D341Med (cell line): ENCODE measurements at regions not wholly inside any gene's neighbourhood (a gene's known extent, or its start where the extent isn't known, plus 50 kb on each side); places are given as distances from the start of the nearest gene placed in this dataset.
A peak's percentile ranks its signal among the peaks of the same experiment; 100 is the strongest.
"Not testable (repeated sequence)": the region's sequence is repeated elsewhere in the genome, so short reads cannot be mapped to it uniquely, and the experiment has no call there.

Experiments
- DNase-seq: peaks from one replicate; pipeline ENCODE4 v3.0.0; 2012; ENCODE audit warnings: low spot score

- DNase-seq, result no peak
Observed at GRCh38 chr3:166993015-166993630, 387.0 kb downstream of the ZBBX start.

DNA sequence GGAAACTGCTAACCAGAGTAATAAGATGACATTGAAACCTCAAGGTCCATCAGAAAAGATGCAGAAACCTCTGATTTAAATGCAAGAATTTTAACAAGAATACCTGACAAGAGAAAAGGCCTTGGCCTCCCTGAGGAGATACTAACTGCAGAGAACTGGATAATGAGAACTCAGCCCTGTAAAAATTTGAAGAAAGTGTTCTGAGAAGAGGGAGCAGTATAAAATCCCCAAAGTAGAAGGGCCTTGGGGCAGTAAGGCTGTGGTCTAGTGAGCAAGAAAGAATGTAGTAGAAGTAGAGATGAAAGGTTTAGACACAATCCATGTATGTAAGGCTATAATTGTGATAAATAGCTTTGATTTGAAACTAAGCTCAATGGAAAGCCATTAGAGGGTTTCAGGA, 394.1 kb downstream of the ZBBX start:
- no peak for DNase-seq

DNA sequence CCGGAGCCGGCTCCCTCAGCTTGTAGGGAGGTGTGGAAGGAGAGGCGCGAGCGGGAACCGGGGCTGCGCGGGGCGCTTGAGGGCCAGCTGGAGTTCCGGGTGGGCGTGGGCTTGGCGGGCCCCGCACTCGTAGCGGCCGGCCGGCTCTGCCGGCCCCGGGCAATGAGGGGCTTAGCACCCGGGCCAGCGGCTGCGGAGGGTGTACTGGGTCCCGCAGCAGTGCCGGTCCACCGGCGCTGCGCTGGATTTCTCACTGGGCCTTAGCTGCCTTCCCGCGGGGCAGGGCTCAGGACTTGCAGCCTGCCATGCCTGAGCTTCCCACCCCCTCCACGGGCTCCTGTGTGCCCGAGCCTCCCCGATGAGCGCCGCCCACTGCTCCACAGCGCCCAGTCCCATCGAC, 404.3 kb downstream of the ZBBX start:
- DNase-seq, result not testable (repeated sequence)

DNA sequence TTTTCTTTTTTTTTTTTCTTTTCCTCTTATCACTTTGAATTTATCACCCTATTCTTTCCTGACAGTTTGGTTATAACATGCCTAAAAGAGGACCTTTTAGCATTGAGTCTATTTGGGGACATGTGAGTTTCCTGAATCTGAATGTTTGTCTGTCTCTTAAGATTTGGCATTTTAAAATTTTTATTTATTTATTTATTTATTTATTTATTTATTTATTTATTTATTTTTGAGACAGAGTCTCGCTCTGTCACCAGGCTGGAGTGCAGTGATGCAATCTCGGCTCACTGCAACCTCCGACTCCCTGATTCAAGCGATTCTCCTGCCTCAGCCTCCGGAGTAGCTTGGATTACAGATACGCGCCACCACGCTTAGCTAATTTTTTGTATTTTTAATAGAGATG, 412.4 kb downstream of the ZBBX start:
- not testable (repeated sequence) for DNase-seq

- no peak for DNase-seq
Observed at GRCh38 chr3:166962911-166963310, 417.2 kb downstream of the ZBBX start.

DNA sequence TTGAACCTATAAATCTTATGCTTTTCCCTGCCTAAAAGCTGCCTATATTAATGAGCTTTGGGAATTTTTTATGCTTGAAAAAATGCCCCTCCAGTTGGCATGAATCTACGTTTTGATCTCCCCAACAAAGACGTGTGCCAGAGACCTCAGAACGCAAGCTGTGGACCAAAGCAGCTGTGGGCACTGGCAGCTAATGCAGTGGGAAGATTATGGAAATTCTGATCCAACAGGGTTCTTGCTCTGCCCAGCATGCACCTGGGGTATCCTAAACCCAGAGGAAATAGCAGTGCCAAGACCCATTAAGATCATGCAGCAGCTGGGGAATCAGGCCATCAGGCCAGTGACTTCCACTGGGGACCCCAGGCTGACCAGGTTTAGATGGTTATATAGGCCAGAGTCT, 423.0 kb downstream of the ZBBX start:
- no peak for DNase-seq

DNA sequence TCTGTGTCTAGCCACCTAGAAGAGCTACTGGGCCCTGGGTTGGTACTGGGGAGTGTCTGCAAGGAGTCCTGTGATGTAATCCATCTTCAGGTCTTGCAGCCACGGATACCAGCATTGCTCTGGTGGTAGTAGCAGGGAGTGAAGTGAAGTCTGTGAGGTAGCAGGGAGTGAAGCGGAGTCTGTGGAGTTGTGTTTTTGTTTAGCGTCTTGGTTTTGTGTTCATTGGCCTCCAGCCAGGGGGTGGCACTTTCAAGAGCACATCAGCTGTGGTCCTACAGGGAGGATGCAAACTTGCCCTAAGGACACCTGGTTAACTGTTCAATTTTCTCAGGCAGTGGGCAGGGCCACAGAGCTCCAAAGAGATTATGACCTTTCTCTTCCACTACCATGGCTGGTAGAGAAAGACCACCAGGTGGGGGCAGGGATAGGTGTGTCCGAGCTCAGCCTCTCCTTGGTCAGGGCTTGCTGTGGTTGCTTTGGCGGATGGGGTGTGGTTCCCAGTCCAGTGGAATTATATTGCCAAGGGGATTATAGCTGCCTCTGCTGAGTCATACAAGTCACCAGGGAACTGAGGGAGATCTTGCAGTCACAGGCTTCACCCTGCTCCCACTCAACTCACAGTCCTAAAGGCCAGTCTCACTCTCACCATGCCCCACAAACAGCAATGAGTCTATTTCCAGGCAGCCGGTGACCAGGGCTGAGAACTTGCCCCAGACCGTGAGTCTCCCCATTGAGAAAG, 424.7 kb downstream of the ZBBX start:
- DNase-seq, result no peak

DNA sequence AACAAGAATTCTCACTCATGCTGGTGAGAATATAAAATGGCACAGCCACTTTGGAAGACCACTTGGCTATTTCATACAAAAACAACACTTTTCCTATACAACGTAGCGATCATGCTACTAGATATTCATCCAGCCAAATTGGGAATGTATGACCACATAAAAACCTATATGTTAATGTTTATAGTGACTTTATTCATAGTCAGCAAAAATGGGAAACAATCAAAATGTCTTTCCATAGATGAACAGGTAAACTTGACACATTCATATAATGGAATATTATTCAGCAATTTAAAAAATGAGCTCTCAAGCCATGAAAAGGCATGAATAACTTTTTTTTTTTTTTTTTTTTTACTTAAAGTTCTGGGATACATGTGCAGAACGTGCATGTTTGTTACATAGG, 445.2 kb downstream of the ZBBX start:
- no peak for DNase-seq

DNA sequence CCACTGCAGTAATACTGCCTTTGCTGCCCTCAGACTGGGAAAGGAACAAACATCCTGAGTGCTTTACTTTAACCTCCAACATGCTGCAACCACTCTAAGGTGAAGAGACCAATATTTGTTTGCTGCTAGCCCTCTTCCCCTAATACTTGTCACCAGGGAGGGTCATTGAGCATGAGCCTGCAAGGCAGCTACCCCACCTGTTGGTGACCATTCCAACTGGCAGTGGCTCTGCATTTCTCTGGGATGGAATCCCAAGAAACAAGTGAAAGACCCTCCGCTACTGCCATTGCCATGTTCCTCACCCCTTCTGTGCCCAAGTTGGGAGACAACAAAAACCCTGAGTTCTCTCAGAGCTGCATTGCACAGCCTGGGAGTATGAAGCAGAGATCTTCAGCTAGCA, 462.7 kb downstream of the ZBBX start:
- no peak for DNase-seq

GRCh38 chr3:166902374-166902773, 477.7 kb downstream of the ZBBX start:
- DNase-seq, result no peak

- no peak for DNase-seq
Observed at GRCh38 chr3:166900866-166901577, 479.1 kb downstream of the ZBBX start.

DNA sequence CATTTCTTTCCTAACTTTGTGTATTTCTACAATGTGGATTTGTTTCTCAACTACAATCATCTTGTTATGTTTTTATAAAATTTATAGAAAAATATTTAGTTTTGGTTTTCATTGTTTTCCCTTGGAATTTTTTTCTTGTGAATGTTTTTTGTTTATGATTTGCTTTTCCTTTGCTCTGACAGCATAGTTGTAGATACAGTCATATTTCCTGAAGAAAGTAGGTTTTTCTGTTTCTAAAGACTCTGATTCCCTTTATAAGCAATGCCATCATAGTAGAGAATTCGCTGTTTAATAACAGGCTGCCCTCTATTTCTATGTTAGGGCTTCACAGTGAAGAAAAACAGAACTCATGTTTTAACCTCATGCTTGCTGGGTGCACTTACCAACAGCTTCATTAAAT, 482.3 kb downstream of the ZBBX start:
- DNase-seq, result no peak

DNA sequence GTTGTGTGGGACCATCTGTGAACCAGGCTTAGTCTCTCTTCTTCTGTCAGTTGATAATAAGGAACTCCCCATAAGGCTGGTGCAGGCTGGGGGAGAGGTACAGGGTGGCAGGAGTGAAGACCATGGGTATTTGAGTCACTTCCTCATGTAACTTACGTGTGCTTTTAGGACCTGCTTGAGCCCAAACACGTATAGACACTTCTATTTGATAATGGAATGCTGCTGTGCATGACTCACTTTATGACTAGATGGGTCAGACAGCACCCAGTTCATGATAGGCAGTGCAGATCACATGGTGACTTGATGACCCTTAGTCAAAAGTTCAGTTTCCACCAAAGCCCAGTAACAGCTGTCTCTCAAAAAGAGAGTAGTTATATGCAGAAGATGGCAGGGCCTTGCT, 490.9 kb downstream of the ZBBX start:
- DNase-seq, result no peak

- DNase-seq, result no peak
Observed at GRCh38 chr3:166879661-166880060, 500.4 kb downstream of the ZBBX start.

DNA sequence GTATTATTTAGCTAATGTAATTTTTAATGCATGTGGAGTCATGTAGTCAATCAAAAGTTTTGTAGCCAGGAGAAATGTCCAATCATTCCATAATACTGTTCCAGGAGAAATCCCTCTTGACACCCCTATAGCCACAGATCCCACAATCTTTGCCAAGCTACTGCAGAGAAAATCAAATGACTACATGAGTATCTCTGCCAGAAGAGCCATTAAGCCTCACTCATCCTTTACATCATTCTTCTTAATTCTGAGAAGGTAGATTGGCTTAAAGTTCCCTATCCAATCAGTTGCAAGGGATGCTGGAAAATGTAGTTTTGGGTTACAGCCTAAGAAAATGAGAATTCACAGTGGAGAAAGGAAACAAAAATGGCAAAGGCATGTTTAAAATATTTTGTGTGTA, 502.1 kb downstream of the ZBBX start:
- DNase-seq, result no peak

DNA sequence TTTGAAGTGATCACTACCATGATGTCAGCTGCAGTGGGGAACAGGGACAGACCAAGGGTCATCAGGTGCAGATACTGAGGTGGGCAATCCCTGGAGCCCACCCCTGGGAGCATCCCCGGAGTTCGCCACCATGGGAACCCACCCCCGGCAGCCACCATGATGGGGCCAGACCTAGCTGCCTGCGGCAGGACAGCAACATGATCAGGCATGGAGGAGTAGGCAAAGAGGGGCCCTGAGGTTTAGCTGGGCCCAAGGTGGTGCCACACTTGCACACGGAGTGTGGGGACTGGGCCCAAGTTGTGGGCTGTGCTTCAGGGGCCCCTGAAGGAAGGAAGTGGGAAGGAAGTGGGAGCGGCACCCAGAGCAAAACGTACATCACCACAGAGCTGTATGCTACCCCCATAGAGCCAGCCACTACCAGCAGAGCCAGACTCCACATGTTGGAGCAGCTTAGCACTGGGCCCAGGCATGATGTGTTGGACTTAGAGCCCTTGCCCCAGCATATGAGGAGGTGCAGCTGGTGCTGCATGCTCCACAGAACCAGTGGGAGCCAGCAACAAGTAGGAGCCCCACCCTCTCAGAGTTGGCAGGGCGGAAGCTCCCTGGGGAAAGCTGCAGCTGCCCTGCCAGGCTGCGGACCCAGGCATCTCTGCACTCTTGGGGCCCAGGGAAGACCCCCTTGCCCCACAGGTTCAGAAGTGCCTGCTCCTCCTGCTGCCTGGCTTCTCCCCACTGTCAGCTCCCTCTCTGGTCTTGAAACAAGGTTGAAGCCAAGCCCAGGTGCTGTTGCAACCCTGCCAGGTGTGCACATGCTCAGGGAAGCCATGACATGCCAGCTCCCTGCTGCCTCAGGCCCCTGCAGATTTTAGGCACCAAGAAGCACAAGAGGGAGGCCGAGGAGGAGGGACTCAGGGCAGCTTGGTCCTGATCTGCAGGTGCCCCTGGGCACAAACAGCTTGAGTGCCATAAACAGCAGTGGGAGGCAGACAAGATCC, 515.3 kb downstream of the ZBBX start:
- no peak for DNase-seq

DNA sequence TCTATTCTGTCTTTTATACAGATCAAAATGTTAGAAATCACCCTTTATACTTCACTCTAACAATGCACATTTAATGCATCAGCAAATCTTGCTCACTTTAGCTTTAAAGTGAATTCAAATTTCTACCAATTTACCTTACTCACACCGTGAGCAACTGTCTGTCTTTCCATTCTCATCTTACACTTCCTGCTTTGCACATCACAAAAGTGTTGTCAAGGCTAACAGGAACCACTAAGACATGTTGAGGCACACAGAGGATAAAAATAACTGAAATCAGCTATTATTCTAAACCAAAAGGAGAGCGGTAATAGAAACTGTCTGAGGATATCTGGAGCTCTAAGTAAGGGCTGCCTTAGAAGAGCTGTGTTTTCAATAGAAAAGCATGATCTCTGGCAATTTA, 519.9 kb downstream of the ZBBX start:
- DNase-seq, result no peak

DNA sequence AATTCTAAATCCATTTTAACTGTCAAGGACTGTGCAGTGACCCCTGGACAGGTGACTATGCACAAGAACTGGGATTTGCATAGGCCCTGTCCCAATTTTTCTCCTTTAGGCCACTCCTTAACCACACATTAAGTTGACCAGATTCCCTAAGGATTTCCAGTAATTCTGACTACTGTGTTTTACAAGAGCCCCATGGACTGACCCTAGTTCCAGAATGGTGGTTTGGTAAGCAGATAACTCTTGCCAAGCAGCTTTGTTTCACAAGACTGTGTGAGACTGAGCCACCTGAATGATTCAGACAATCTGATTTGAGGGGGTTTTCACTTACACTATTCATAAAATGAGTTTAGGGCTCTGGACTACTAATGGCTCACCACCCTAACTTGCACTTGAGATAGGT, 535.8 kb downstream of the ZBBX start:
- DNase-seq, result no peak

GRCh38 chr3:166842784-166843183, 537.3 kb downstream of the ZBBX start:
- not testable (repeated sequence) for DNase-seq

DNA sequence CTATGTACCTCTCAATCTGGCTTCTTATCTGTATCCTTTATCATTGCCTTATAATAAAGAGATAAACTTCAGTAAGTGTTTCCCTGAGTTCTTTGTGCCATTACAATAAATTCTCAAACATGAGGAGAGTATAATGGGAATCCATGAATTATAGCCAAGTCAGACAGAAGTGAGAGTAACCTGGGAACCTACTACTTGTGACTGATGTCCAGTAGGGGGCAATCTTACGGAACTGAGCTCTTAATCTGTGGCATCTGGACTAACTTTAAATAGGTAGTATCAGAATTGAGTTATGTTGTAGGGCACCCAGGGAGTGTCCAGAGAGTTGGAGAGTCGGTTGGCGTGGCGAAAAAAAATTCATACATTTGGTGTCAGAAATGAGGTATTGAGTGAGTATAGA, 542.6 kb downstream of the ZBBX start:
- peak; percentile 37 for DNase-seq

GRCh38 chr3:166836836-166837235, 543.3 kb downstream of the ZBBX start:
- no peak for DNase-seq

- no peak for DNase-seq
Observed at GRCh38 chr3:166829896-166830295, 550.2 kb downstream of the ZBBX start.
